ENCODE measurements at regions not wholly inside any gene's neighbourhood (a gene's known extent, or its start where the extent isn't known, plus 50 kb on each side); places are given as distances from the start of the nearest gene placed in this dataset.

DNA sequence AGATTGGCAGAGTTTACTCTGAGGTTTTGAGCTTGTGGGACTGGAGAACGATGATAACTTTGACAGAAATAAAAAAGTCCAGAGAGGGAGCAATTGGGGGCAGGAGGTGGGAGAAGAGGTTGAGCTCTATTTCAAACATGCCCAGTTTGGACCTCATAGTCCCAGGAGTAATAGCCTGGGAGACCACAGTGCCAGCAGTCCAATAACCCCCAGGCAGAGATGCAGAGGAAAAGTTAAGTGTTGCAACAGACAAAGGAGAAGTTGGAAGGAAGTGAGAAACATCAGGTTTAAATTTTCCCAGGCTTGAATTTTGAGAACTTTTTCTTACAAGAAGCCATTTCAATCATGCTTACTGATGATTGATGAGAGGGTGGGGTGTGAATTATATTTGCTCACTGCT is 117.0 kb upstream of the GHR start:
- TF ChIP-seq POLR2AphosphoS5 (IDR thresholded peaks at IDR 0.05) = no peak
- TF ChIP-seq, protein P1, sequence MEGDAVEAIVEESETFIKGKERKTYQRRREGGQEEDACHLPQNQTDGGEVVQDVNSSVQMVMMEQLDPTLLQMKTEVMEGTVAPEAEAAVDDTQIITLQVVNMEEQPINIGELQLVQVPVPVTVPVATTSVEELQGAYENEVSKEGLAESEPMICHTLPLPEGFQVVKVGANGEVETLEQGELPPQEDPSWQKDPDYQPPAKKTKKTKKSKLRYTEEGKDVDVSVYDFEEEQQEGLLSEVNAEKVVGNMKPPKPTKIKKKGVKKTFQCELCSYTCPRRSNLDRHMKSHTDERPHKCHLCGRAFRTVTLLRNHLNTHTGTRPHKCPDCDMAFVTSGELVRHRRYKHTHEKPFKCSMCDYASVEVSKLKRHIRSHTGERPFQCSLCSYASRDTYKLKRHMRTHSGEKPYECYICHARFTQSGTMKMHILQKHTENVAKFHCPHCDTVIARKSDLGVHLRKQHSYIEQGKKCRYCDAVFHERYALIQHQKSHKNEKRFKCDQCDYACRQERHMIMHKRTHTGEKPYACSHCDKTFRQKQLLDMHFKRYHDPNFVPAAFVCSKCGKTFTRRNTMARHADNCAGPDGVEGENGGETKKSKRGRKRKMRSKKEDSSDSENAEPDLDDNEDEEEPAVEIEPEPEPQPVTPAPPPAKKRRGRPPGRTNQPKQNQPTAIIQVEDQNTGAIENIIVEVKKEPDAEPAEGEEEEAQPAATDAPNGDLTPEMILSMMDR (IDR thresholded peaks at IDR 0.05) = no peak
- TF ChIP-seq POLR2A (IDR thresholded peaks at IDR 0.05) = no peak
